Spleen (tissue), 3 donors: ENCODE measurements at regions not wholly inside any gene's neighbourhood (a gene's known extent, or its start where the extent isn't known, plus 50 kb on each side); places are given as distances from the start of the nearest gene placed in this dataset.

Experiments
- POLR2A ChIP-seq, 3 donors: fragments of 450-650 bp; IDR thresholded peaks; one replicate each; pipeline ENCODE4 v1.5.1; 2017; ENCODE audit warnings: antibody characterized with exemption in 3 of 3, mild to moderate bottlenecking in 1 of 3
- POLR2AphosphoS5 ChIP-seq, 3 donors: sonication (generic); formaldehyde crosslinking; IDR thresholded peaks; one replicate each; pipeline ENCODE4 v1.5.1; 2017; ENCODE audit warnings: antibody characterized with exemption in 3 of 3

DNA sequence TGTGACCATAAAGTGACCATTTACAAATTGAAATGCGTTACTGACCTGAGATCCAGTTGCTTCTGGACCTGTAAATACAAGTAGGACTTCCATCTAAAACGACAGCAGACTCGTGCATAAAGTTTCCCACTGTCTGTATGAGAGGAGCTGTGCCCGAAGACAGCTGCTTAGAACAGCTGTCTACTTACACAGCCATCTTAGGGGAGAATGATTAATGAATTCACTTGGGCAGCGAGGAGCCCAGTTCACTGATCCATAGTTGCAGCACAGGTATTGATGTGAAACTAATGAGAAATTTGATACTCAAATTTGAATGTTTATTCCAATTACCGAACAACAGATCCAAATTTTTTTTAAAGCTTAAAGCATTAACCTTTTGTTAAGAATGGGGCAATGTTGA lies 748.1 kb downstream of the NR2F2 start:
- TF ChIP-seq POLR2A (IDR thresholded peaks at IDR 0.05) (no peak), POLR2AphosphoS5 (IDR thresholded peaks at IDR 0.05) (no peak)
